ENCODE measurements at regions not wholly inside any gene's neighbourhood (a gene's known extent, or its start where the extent isn't known, plus 50 kb on each side); places are given as distances from the start of the nearest gene placed in this dataset.

DNA sequence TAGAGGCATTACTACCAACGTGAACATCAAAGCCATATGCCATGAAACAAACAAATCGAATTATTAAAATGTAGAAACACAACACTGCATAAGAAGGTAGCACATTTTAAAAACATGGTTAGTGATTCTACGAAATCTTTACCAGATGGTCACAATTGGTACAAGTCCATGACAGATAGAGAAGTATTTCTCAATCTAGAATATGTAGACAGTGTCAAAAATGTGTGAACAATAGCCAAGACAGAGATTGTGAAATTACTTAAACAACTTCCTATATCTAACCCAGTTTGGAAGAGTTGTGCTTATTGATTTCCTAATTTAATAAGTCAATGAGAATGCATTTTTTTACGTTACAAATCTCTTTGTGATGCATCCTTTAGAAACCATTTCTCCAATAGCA lies 1121.6 kb downstream of the MAT2B start:
- no peaks in the 10 kb centered on the region for H3K9me3 ChIP-seq
- no peaks in the 10 kb centered on the region for H3K27me3 ChIP-seq
- 83 to 86% methylated on average over 4 of the region's 4 CpGs for WGBS, 2 donors
- intact Hi-C loops (cut with DNase I) = no loop called here
- DNase-seq = no peak
- H3K4me1 ChIP-seq = no peaks in the 10 kb centered on the region
- no peak overlapping the region for H3K27ac ChIP-seq
- TF ChIP-seq, protein P1, sequence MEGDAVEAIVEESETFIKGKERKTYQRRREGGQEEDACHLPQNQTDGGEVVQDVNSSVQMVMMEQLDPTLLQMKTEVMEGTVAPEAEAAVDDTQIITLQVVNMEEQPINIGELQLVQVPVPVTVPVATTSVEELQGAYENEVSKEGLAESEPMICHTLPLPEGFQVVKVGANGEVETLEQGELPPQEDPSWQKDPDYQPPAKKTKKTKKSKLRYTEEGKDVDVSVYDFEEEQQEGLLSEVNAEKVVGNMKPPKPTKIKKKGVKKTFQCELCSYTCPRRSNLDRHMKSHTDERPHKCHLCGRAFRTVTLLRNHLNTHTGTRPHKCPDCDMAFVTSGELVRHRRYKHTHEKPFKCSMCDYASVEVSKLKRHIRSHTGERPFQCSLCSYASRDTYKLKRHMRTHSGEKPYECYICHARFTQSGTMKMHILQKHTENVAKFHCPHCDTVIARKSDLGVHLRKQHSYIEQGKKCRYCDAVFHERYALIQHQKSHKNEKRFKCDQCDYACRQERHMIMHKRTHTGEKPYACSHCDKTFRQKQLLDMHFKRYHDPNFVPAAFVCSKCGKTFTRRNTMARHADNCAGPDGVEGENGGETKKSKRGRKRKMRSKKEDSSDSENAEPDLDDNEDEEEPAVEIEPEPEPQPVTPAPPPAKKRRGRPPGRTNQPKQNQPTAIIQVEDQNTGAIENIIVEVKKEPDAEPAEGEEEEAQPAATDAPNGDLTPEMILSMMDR (IDR thresholded peaks at IDR 0.05) = no peak
- TF ChIP-seq POLR2A (IDR thresholded peaks at IDR 0.05) = no peak
- H3K36me3 ChIP-seq = no peaks in the 10 kb centered on the region
- no peak overlapping the region for H3K4me3 ChIP-seq (replicated peaks in 1 of 3)

DNA sequence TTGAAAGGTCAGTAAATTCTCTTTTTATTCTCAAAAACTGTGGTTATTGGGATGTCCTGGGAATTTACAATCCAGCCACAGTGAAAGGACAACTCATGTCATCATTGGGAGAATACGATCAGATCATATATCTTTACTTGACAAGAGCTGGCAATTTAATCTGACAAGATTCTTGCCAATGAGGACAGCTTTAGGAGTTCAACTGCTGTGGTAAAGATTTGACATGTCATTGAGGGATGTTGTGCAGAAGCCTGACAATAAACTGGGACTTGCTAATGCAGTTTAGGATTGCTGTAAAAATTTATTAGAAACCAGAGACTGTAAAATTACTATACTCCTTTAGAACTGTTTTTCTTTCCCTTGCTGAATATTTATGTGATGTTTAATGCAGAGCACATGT lies 1131.0 kb downstream of the MAT2B start:
- no peak overlapping the region for H3K27ac ChIP-seq
- no peak for DNase-seq
- H3K36me3 ChIP-seq = no peaks in the 10 kb centered on the region
- H3K4me3 ChIP-seq (replicated peaks in 1 of 3) = no peak overlapping the region
- intact Hi-C loops (cut with DNase I) = no loop called here
- 78 to 82% methylated on average over 1 of the region's 1 CpG for WGBS, 2 donors
- no peaks in the 10 kb centered on the region for H3K9me3 ChIP-seq
- no peaks in the 10 kb centered on the region for H3K27me3 ChIP-seq
- TF ChIP-seq POLR2A (IDR thresholded peaks at IDR 0.05) = no peak
- TF ChIP-seq, protein P1 (IDR thresholded peaks at IDR 0.05) = no peak
- H3K4me1 ChIP-seq = no peaks in the 10 kb centered on the region

DNA sequence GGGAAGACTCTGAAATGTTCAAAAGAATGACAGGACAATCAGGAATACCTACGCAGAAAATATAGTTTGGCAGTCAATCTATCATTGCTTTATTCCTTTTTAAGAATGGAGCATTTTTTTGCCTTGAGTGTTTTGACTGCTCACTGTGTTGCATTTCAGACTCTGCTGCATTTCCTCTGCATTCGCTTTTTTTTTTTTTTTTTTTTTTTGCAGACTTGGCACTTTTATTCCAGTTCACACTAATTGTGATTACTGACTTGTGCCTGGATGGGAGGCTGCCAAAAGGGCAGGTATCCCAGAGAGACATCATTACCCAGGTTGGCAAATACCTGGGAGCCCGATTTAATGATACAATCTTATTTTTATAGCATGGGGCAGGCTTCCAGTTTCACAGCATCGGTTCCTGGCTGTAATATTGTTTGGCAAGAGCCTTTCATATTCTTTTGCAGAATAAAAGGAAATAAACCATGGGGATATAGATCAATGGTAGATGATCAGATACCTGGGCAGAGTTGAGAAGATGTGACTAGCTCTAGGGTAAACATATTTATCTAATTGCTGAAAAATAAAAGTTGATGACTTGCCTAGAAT lies 1132.6 kb downstream of the MAT2B start:
- Histone ChIP-seq H3K4me3 (replicated peaks in 1 of 3) (no peak overlapping the region), H3K27ac (no peak overlapping the region), H3K27me3 (no peaks in the 10 kb centered on the region), H3K9me3 (no peaks in the 10 kb centered on the region), H3K36me3 (no peaks in the 10 kb centered on the region), H3K4me1 (no peaks in the 10 kb centered on the region)
- DNase-seq = no peak
- WGBS, 2 donors = 58 to 59% methylated on average over 4 of the region's 4 CpGs
- intact Hi-C loops (cut with DNase I) = no loop called here
- TF ChIP-seq, protein P1 (IDR thresholded peaks at IDR 0.05) = no peak
- no peak for TF ChIP-seq POLR2A (IDR thresholded peaks at IDR 0.05)

DNA sequence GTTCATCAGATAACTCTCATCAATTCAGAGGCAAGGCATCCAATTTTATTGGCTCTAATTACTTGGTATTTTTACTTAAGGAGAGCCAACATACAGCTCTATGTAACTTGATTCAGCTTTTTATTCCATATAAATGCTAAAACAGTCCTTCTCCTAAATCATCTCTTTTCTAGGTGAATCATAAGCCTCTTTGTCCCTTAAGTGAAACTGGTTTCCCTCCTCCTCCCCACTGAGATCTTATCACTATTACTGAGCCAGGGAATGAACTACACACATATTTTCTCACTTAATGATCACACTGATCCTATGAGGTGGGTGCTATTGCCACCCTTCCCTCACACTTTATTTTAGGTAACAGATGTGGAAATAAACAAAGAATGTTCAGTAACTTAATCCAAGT lies 1143.8 kb downstream of the MAT2B start:
- TF ChIP-seq, protein P1 (IDR thresholded peaks at IDR 0.05) = no peak
- no peak for TF ChIP-seq POLR2A (IDR thresholded peaks at IDR 0.05)
- Histone ChIP-seq H3K27ac (no peak overlapping the region), H3K4me1 (no peaks in the 10 kb centered on the region), H3K9me3 (no peaks in the 10 kb centered on the region), H3K36me3 (no peaks in the 10 kb centered on the region), H3K4me3 (replicated peaks in 1 of 3) (no peak overlapping the region), H3K27me3 (no peaks in the 10 kb centered on the region)
- intact Hi-C loops (cut with DNase I) = no loop called here
- no peak for DNase-seq

DNA sequence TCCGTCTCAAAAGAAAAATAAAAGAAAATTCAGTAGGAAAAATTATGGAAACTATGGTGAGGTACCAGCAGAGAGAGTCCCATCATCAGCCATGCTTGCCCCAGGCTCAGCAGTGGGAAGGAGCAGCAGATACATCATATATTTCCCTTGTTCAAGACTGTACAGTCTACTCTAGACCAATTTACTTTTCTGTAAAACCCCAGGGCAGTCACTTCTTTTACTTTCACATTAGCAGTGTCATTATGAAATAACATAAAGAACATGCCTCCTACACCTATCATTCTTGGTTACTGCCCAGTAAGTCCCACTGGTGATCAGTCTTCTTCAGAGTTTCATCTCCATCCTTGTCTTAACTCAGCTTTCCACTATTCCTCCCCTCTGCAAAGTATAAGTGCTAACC lies 1145.0 kb downstream of the MAT2B start:
- intact Hi-C loops (cut with DNase I) = no loop called here
- 87 to 94% methylated on average over 1 of the region's 1 CpG for WGBS, 2 donors
- no peak for DNase-seq
- Histone ChIP-seq H3K4me1 (no peaks in the 10 kb centered on the region), H3K27ac (no peak overlapping the region), H3K4me3 (replicated peaks in 1 of 3) (no peak overlapping the region), H3K9me3 (no peaks in the 10 kb centered on the region), H3K36me3 (no peaks in the 10 kb centered on the region), H3K27me3 (no peaks in the 10 kb centered on the region)
- TF ChIP-seq, protein P1 (IDR thresholded peaks at IDR 0.05) = no peak
- no peak for TF ChIP-seq POLR2A (IDR thresholded peaks at IDR 0.05)

All from thyroid gland (tissue), 4 donors.